Activated CD4-positive, alpha-beta T cell treated with anti-CD3 and anti-CD28 coated beads, Interleukin-2, Interleukin-4, amounts not matched to agents 100 ng/mL and 50 ng/mL, durations not matched to agents 16 hours and 8 hours (primary cell): ENCODE measurements at regions not wholly inside any gene's neighbourhood (a gene's known extent, or its start where the extent isn't known, plus 50 kb on each side); places are given as distances from the start of the nearest gene placed in this dataset.

Source experiments
- DNase-seq: peaks from one replicate; pipeline ENCODE4 v3.0.0-alpha.2; 2020; ENCODE audit warnings: low spot score

- no peak for DNase-seq
These were observed 365.9 kb downstream of the CRPPA start for GRCh38 chr7:16055263-16055976.

- DNase-seq: no peak
These were observed 365.2 kb upstream of the MEOX2 start for GRCh38 chr7:16051561-16052255.

GRCh38 chr7:16046041-16046440, 359.6 kb upstream of the MEOX2 start:
- no peak for DNase-seq

GRCh38 chr7:16045296-16045695, 358.8 kb upstream of the MEOX2 start:
- DNase-seq: no peak

GRCh38 chr7:16044645-16045044, 358.2 kb upstream of the MEOX2 start:
- DNase-seq: no peak

- DNase-seq: no peak
These were observed 353.9 kb upstream of the MEOX2 start for GRCh38 chr7:16040346-16040745.

GRCh38 chr7:16038906-16039305, 352.4 kb upstream of the MEOX2 start:
- no peak for DNase-seq

GRCh38 chr7:16035392-16035791, 348.9 kb upstream of the MEOX2 start:
- no peak for DNase-seq

- no peak for DNase-seq
These were observed 348.4 kb upstream of the MEOX2 start for GRCh38 chr7:16034866-16035265.

- DNase-seq: no peak
These were observed 347.9 kb upstream of the MEOX2 start for GRCh38 chr7:16034353-16034752.

- no peak for DNase-seq
These were observed 346.8 kb upstream of the MEOX2 start for GRCh38 chr7:16033233-16033632.

GRCh38 chr7:16028636-16029035, 342.2 kb upstream of the MEOX2 start:
- DNase-seq: no peak

- no peak for DNase-seq
These were observed 341.6 kb upstream of the MEOX2 start for GRCh38 chr7:16028103-16028502.

GRCh38 chr7:16027396-16027795, 340.9 kb upstream of the MEOX2 start:
- no peak for DNase-seq

GRCh38 chr7:16026253-16027020, 340.0 kb upstream of the MEOX2 start:
- DNase-seq: no peak

- DNase-seq: no peak
These were observed 339.2 kb upstream of the MEOX2 start for GRCh38 chr7:16025696-16026095.

GRCh38 chr7:16023503-16023902, 337.0 kb upstream of the MEOX2 start:
- no peak for DNase-seq

- no peak for DNase-seq
These were observed 336.6 kb upstream of the MEOX2 start for GRCh38 chr7:16023046-16023445.

- DNase-seq: no peak
These were observed 335.4 kb upstream of the MEOX2 start for GRCh38 chr7:16021851-16022250.

GRCh38 chr7:16015981-16016380, 329.5 kb upstream of the MEOX2 start:
- no peak for DNase-seq

- no peak for DNase-seq
These were observed 327.5 kb upstream of the MEOX2 start for GRCh38 chr7:16014031-16014430.

- no peak for DNase-seq
These were observed 321.4 kb upstream of the MEOX2 start for GRCh38 chr7:16007911-16008310.

GRCh38 chr7:16004702-16005101, 318.2 kb upstream of the MEOX2 start:
- DNase-seq: no peak
